ENCODE measurements at regions not wholly inside any gene's neighbourhood (a gene's known extent, or its start where the extent isn't known, plus 50 kb on each side); places are given as distances from the start of the nearest gene placed in this dataset.
"Not testable (repeated sequence)": the region's sequence is repeated elsewhere in the genome, so short reads cannot be mapped to it uniquely, and the experiment has no call there.

DNA sequence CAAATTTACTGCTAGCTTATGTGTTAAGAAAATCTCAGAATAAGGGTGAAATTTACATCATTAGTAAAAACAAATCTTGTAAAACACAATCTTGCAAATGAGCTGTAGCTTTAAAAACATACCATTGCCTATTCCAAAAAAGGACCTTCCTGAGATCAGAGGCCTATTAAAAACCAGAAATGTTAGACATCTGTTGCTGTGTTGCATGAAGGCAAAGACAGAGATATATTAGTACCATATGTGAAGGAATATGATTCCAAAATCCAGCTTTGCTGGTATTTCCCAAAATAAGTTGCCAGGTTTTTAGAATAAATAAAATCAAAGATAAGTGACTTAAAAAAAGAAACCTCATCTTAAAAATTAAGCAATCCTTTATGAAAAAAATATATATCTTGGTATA is 504.1 kb upstream of the CDIN1 start:
- DNase-seq (ENCODE audit: low spot score), result no peak

GRCh38 chr15:36079021-36079420 is 500.4 kb upstream of the CDIN1 start:
- DNase-seq (ENCODE audit: low spot score), result peak; percentile 62

DNA sequence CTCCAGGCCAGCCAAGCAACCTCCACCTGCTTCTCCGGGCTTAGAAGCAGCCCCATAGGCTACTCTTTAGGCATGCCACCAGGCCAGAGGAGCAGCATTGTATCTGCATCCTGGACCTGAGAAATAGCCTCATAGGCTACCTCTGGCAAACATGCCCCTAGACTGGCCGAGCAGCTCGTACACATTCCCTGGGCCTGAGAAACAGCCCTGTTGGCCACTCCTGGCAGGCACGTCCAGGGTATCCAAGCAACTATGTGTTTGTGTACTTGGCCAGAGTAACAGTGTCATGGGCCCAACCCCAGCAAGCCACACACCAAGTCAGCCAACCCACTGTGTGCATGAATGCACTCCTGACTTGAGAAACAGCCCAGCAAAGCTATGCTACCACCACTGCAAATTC is 498.7 kb upstream of the CDIN1 start:
- peak; percentile 42 for DNase-seq (ENCODE audit: low spot score)

DNA sequence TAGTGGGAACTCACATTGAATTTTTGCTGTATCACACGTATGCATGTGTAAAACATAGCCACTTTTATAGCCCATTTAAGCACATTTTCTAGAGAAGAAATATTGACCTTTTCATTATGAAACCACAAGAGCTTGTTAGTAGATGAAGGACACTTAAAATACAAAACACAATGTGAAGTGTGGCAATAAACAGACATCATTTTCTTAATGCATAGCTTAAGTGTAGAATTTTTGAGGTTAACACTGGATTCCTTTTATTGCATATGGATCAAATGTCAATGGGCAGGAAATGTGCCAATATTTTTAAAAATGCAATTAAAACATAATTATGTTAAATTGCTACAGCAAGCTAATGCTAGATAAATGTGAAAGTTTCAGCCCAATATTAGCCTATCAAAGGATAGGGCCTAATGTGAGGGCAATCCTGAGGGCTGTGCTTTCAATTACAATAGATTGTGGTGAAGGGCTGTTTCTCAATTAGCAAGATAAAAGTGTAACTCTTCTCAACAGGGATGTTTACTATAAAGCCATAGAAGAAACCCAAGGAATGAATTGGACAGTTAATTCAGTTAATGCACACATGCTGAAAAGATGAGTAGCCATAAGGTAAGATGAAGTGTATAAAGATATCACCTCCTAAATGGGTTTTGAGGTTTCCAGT is 489.0 kb upstream of the CDIN1 start:
- DNase-seq (ENCODE audit: low spot score), result no peak

DNA sequence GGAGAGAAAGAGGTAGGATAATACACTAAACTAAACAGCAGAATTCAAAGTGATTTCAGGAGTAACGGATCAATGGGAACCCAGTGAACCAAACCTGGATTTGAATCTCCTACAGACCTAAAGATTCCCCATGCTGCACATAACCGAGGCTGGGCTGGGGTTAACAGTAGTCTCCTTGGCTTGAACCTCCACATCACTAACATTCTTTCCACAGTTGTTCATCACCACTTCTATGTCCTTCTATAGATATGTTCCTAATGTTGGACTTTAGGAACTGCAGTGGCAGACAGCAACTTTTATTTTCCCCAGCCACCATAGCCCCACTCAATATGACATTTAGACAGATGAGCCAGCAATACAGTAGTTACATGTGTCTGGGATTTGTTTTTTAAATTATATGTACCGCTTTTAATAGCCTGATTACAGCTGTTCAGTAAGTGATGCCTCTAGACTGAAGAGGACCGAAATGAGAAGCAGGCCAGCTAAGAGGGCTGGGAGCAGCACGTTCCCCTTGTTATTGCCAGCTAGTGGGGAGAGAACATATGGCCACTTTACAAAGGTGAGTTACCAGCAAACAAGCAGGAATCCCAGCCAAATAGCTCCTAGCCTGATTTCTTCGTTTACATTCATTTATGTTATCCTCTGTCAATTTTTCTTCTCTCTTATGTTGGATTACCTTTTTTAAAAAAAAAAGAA is 472.6 kb upstream of the CDIN1 start:
- DNase-seq (ENCODE audit: low spot score), result no peak

DNA sequence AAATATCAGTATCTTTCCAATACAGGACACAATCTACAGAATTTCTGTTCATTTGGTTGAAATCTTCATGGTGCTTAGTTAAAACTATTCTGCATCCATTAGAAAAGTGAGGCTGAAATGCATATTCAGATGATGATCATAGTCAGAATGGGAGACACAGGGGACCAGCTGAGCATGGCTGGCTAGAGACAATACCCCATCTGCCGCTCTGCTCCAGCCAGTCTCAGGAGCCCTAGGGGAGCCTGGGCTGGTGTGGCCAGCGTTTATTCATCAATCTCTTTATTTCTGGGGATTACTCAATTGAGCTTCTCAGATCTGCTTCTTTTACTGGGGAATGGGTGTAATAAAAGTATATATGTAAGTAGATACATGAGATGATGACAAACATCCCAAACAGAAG is 470.9 kb upstream of the CDIN1 start:
- no peak for DNase-seq (ENCODE audit: low spot score)

GRCh38 chr15:36109943-36110658 is 469.3 kb upstream of the CDIN1 start:
- DNase-seq (ENCODE audit: low spot score), result no peak

DNA sequence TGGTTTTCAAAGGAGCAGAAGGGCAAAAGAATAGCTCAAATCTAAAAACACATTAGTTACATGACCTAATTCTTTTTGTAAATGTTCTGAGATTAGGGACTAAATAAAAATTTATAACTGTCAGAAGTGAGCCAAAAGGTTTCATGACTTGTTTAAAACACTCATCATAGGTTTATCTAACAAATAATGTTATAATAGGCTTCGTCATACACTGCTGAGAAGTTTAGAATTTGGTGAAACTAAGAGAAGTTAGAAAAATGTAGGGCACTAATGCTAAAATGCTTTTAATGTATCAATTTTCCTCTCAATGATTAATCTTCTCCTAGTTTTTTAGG is 468.8 kb upstream of the CDIN1 start:
- DNase-seq (ENCODE audit: low spot score), result no peak

GRCh38 chr15:36117296-36117787 is 462.1 kb upstream of the CDIN1 start:
- no peak for DNase-seq (ENCODE audit: low spot score)

DNA sequence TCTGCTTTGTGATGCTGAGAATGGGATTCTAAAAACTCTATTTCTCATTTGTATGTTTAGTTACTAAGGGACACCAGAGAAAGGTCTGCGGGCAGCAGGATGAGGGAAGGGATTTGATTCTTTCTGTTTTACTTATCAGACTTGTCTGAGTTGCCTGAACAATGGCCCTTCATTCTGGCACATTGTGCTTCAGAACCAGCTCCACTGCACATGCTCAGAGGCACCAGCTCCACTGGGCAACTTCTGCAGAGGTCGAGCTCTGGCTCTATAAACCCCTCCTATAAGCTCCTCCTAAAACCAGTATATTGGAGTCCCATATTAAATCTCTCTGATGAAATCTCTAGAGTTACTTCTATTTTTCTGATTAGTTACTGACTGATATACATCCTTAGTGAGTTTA is 453.2 kb upstream of the CDIN1 start:
- DNase-seq (ENCODE audit: low spot score), result no peak

- DNase-seq (ENCODE audit: low spot score), result no peak
Observed at GRCh38 chr15:36130641-36131310, 448.6 kb upstream of the CDIN1 start.

DNA sequence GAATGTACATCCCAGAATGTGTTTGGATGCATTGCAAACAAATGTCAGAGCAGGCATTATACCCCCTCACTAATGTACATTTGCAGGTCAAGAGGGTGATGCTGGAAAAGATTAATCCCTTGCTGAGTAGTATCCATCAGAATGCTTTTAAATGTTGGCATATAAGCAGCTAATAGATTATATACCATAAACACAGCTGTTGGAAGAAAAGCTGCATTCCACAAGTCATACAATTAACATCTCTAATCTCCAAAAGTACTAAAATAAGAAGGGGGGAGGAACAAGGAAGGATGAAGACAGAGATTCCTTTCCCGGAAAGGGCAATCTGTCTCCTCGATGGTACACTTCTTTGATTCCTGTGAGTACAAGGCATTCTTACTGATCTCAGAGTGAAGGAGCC is 445.7 kb upstream of the CDIN1 start:
- no peak for DNase-seq (ENCODE audit: low spot score)

DNA sequence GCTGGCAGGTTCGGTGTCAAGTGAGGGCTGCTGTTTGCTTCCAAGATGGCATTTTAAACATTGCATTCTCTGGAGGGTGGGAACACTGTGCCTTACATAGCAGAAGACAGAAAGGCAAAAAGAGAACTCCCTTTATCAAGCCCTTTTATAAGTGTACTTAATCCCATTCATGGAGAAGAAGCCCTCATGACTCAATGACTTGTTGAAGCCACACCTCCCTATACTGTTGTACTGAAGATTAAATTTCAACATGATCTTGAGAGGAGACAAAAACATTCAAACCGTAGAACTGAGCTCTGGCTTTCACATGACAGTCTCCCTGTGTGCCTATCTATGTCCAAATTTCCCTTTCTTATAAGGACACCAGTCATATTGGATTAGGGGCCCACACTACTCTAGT is 443.4 kb upstream of the CDIN1 start:
- DNase-seq (ENCODE audit: low spot score), result no peak

GRCh38 chr15:36152936-36153335 is 426.5 kb upstream of the CDIN1 start:
- no peak for DNase-seq (ENCODE audit: low spot score)

- DNase-seq (ENCODE audit: low spot score), result no peak
Observed at GRCh38 chr15:36156879-36157427, 422.5 kb upstream of the CDIN1 start.

GRCh38 chr15:36160351-36160750 is 419.1 kb upstream of the CDIN1 start:
- DNase-seq (ENCODE audit: low spot score), result no peak

DNA sequence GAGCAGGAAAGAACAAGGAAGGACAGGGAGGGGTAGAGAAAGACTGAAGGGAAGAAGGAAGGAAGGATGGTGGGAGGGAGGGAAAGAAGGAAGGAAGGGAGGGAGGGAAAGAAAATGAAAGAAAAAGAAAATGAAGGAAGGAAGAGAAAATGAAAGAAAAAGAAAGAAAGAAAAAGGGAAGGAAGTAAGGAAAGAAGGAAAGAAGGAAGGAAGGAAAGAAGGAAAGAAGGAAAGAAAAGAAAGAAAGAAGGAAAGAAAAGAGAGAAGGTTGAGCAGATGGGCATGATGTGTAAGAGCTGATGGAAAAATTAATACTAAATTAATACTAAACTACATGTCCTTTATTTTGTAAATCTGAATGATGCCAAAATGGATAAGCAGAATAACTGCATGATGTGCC is 418.3 kb upstream of the CDIN1 start:
- no peak for DNase-seq (ENCODE audit: low spot score)

- peak; percentile 18 for DNase-seq (ENCODE audit: low spot score)
Observed at GRCh38 chr15:36161771-36162212, 417.6 kb upstream of the CDIN1 start.

GRCh38 chr15:36163983-36164382 is 415.4 kb upstream of the CDIN1 start:
- not testable (repeated sequence) for DNase-seq (ENCODE audit: low spot score)

DNA sequence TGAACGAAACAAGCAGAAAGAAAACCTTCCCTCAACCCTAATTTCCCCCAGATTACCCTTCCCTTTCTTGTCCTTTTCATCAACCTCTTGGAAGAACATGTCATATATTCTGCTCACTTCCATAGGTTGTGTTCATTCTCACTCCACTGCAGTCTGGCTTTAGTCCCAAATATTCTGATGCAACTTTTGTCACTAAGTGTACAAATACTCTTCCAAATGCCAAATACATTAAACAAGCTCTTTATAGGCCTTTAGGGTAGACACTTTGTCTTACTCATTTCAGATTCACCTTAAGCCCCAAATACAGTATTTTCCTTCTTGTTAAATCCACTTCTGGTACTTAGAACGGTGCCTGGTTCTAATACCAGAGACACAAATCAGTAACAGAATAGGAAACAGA is 406.5 kb upstream of the CDIN1 start:
- DNase-seq (ENCODE audit: low spot score), result no peak

- no peak for DNase-seq (ENCODE audit: low spot score)
Observed at GRCh38 chr15:36175186-36175740, 404.2 kb upstream of the CDIN1 start.

DNA sequence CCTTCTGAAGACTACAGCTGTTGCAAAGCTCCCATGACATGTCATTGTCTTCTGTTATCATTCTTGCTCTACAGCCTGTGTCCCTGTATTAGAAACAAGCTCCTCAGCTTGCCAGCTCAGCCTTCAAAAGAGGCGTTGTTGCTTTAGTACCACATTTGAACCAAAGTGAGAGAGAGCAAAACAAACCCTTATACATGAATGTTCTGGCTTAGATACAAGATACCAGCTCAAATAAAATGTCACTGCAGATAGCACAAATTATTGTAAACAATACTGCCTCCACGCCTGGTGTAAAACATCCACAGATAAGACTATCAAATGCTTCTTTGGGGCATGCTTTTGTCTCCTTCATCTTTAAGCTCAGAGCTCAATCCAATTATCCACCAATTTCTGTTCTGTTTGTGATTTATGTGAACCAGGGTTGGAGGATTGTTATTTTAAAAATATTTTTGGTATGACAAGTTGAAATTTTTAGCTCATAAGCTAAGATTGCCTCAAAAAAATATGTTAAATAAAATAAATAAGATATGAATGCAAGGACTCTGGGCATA is 403.6 kb upstream of the CDIN1 start:
- DNase-seq (ENCODE audit: low spot score), result no peak
